GM23248 (cell line): ENCODE measurements at regions not wholly inside any gene's neighbourhood (a gene's known extent, or its start where the extent isn't known, plus 50 kb on each side); places are given as distances from the start of the nearest gene placed in this dataset.

Experiments
- EZH2 ChIP-seq: fragments of 200-600 bp; sonication (generic); IDR thresholded peaks from 2 replicates; pipeline ENCODE4 v1.6.1; 2018; ENCODE audit warnings: antibody characterized with exemption, mild to moderate bottlenecking; ENCODE audit not compliant: insufficient read depth, poor library complexity, severe bottlenecking
- EZH2phosphoT487 ChIP-seq: fragments of 200-600 bp; sonication (generic); IDR thresholded peaks from 2 replicates; pipeline ENCODE4 v1.6.1; 2018; ENCODE audit warnings: antibody characterized with exemption, moderate library complexity, mild to moderate bottlenecking, low read depth; ENCODE audit not compliant: insufficient read depth

DNA sequence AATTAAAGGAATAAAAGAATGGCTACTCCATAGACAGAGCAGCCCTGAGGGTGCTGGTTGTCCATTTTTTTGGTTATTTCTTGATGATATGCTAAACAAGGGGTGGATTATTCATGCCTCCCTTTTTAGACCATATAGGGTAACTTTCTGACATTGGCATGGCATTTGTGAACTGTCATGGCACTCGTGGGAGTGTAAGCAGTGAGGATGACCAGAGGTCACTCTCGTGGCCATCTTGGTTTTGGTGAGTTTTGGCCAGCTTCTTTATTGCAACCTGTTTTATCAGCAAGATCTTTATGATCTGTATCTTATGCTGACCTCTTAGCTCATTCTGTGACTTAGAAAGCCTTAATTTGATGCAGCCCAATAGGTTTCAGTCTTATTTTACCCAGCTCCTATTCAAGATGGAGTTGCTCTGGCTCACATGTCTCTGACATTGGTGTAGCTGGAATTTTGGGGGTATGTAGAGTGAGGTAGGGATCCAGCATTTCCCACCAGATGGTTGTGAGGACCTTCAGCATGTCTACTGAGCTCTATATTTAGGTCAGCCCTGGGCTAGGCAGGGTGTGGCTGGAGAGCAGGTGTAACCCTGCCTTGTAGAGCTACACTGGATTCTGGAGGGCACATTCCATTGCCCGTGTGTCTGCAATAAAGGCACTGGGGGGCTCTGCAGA, 103.5 kb upstream of the SLC38A2 start:
- TF ChIP-seq EZH2 (no peak), EZH2phosphoT487 (no peak)
